ENCODE measurements at regions not wholly inside any gene's neighbourhood (a gene's known extent, or its start where the extent isn't known, plus 50 kb on each side); places are given as distances from the start of the nearest gene placed in this dataset.

- no peak for TF ChIP-seq EZH2 (IDR thresholded peaks at IDR 0.05)
- TF ChIP-seq POLR2AphosphoS5 (IDR thresholded peaks at IDR 0.05; ENCODE audit: borderline replicate concordance, low read depth, low read length): no peak
These were observed 71.3 kb upstream of the ENOX2 start for GRCh38 chrX:130974323-130974722.
